Uterus (tissue), 2 donors: ENCODE measurements at regions not wholly inside any gene's neighbourhood (a gene's known extent, or its start where the extent isn't known, plus 50 kb on each side); places are given as distances from the start of the nearest gene placed in this dataset.

Source experiments
- CTCF ChIP-seq, 4 experiments: fragments of 200-600 bp in 2 of 4; fragments of 450-650 bp in 2 of 4; sonication (generic) in 2 of 4; IDR thresholded peaks; one replicate each; pipeline ENCODE4 v1.5.1; 2016 to 2019; ENCODE audit warnings: antibody characterized with exemption in 4 of 4, mild to moderate bottlenecking in 2 of 4, moderate library complexity in 1 of 4
- POLR2A ChIP-seq, 2 donors: fragments of 450-650 bp; IDR thresholded peaks; one replicate each; pipeline ENCODE4 v1.6.1; 2016; ENCODE audit warnings: antibody characterized with exemption in 2 of 2, mild to moderate bottlenecking in 1 of 2, moderate library complexity in 1 of 2

GRCh38 chr10:71067098-71067740, 145.2 kb upstream of the UNC5B start:
- TF ChIP-seq CTCF (IDR thresholded peaks at IDR 0.05) (no peak), POLR2A (IDR thresholded peaks at IDR 0.05) (no peak)
